ENCODE measurements at regions not wholly inside any gene's neighbourhood (a gene's known extent, or its start where the extent isn't known, plus 50 kb on each side); places are given as distances from the start of the nearest gene placed in this dataset.

GRCh38 chr3:167918008-167918596 lies 177.6 kb downstream of the GOLIM4 start:
- no peak overlapping the region for H2BK5ac ChIP-seq (ENCODE audit: low read depth, low read length, poor library complexity)
- H4K91ac ChIP-seq (ENCODE audit: low read depth, low read length): no peak overlapping the region
- no CpG with 5 or more reads among the region's 4 CpGs for WGBS (ENCODE audit: extremely low coverage, insufficient coverage, insufficient read length)

DNA sequence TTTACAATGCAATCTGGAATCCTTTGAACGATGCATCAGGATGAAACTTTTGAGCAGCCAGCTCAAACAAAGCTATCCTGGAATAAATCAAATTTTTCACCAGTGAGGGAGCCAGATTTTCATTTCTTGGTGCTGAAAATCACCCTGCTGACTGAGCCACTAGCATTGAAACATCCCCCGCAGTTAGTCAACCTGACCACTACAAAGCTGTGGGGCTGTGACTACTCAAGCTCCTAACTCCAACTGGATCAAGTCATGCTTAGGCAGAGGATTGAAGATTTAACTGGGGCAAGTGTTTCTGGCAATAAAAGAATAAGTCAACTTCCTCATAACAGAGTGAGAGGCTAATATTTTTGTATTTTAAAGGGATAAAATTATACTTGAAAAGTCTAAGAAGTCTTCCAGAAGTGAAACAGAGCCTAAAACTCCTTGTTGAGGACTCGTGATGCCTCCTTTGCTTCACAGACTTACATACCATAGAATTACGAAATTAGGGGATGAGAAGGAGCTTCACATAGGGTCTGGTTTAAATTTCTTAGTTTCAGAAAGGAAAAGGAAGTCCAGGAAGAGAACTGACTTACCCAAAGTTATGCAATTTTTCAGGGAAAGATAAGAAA lies 177.8 kb downstream of the SERPINI1 start:
- Histone ChIP-seq H4K12ac (ENCODE audit: low read depth, low read length) (no peak overlapping the region), H3K79me1 (ENCODE audit: low read length) (no peaks in the 10 kb centered on the region), H3K4me1 (ENCODE audit: control insufficient read depth in 1 of 2, insufficient read depth in 2 of 2, low read length in 2 of 2) (no peaks in the 10 kb centered on the region), H2AK5ac (ENCODE audit: low read length) (no peak overlapping the region), H3K79me2 (ENCODE audit: control insufficient read depth, insufficient read depth, low read length, poor library complexity) (no peaks in the 10 kb centered on the region), H2BK5ac (ENCODE audit: low read depth, low read length, poor library complexity) (no peak overlapping the region), H3K18ac (ENCODE audit: low read length) (no peak overlapping the region), H3K4me2 (ENCODE audit: low read length) (no peak overlapping the region), H3K9me3 (ENCODE audit: insufficient read depth, low read depth, low read length) (no peaks in the 10 kb centered on the region), H2AFZ (ENCODE audit: insufficient read depth, low read length, poor library complexity) (no peak overlapping the region), H3K4ac (ENCODE audit: low read depth, low read length) (no peak overlapping the region), H3K4me3 (ENCODE audit: low read depth, low read length) (no peak overlapping the region), H3K9ac (ENCODE audit: low read length) (no peak overlapping the region), H3K36me3 (ENCODE audit: control insufficient read depth in 1 of 2, insufficient read depth in 2 of 2, low read length in 2 of 2) (no peaks in the 10 kb centered on the region), H2BK12ac (ENCODE audit: low read length) (no peak overlapping the region), H3K27ac (ENCODE audit: low read depth, low read length) (no peak overlapping the region), H3K23ac (ENCODE audit: low read length) (no peak overlapping the region), H4K91ac (ENCODE audit: low read depth, low read length) (no peak overlapping the region), H4K8ac (ENCODE audit: low read depth, low read length) (no peak overlapping the region), H2BK120ac (ENCODE audit: insufficient read depth, low read length, poor library complexity) (no peak overlapping the region), H3K27me3 (ENCODE audit: insufficient read depth, low read length) (no peaks in the 10 kb centered on the region), H3K14ac (ENCODE audit: low read length) (no peak overlapping the region)
- peak in 1 of 2 donors; percentile 14 for DNase-seq
- WGBS (ENCODE audit: extremely low coverage, insufficient coverage, insufficient read length): no CpG with 5 or more reads among the region's 4 CpGs

More at GRCh38 chr3:167918008-167918596, 177.6 kb downstream of the GOLIM4 start:
- no peak overlapping the region for H2AK5ac ChIP-seq (ENCODE audit: low read length)
- H2BK120ac ChIP-seq (ENCODE audit: insufficient read depth, low read length, poor library complexity): no peak overlapping the region
- H3K9ac ChIP-seq (ENCODE audit: low read length): no peak overlapping the region
- H3K14ac ChIP-seq (ENCODE audit: low read length): no peak overlapping the region
- no peaks in the 10 kb centered on the region for H3K9me3 ChIP-seq (ENCODE audit: insufficient read depth, low read depth, low read length)
- H2AFZ ChIP-seq (ENCODE audit: insufficient read depth, low read length, poor library complexity): no peak overlapping the region
- H3K4me2 ChIP-seq (ENCODE audit: low read length): no peak overlapping the region
- H3K79me1 ChIP-seq (ENCODE audit: low read length): no peaks in the 10 kb centered on the region
- no peak overlapping the region for H4K12ac ChIP-seq (ENCODE audit: low read depth, low read length)
- H2BK12ac ChIP-seq (ENCODE audit: low read length): no peak overlapping the region
- no peaks in the 10 kb centered on the region for H3K79me2 ChIP-seq (ENCODE audit: control insufficient read depth, insufficient read depth, low read length, poor library complexity)
- no peak overlapping the region for H3K23ac ChIP-seq (ENCODE audit: low read length)
- H4K8ac ChIP-seq (ENCODE audit: low read depth, low read length): no peak overlapping the region
- H3K4me3 ChIP-seq (ENCODE audit: low read depth, low read length): no peak overlapping the region
- no peaks in the 10 kb centered on the region for H3K36me3 ChIP-seq (ENCODE audit: control insufficient read depth in 1 of 2, insufficient read depth in 2 of 2, low read length in 2 of 2)
- H3K27me3 ChIP-seq (ENCODE audit: insufficient read depth, low read length): no peaks in the 10 kb centered on the region
- H3K4me1 ChIP-seq (ENCODE audit: control insufficient read depth in 1 of 2, insufficient read depth in 2 of 2, low read length in 2 of 2): no peaks in the 10 kb centered on the region
- DNase-seq: no peak
- no peak overlapping the region for H3K18ac ChIP-seq (ENCODE audit: low read length)
- H3K27ac ChIP-seq (ENCODE audit: low read depth, low read length): no peak overlapping the region
- H3K4ac ChIP-seq (ENCODE audit: low read depth, low read length): no peak overlapping the region

- no peak overlapping the region for H4K12ac ChIP-seq (ENCODE audit: low read depth, low read length)
- no CpG with 5 or more reads among the region's 6 CpGs for WGBS (ENCODE audit: extremely low coverage, insufficient coverage, insufficient read length)
Observed at GRCh38 chr3:167909952-167910351, 174.4 kb downstream of the SERPINI1 start.

GRCh38 chr3:167909504-167909896 lies 174.0 kb downstream of the SERPINI1 start:
- Histone ChIP-seq H3K79me1 (ENCODE audit: low read length) (no peaks in the 10 kb centered on the region), H3K36me3 (ENCODE audit: control insufficient read depth in 1 of 2, insufficient read depth in 2 of 2, low read length in 2 of 2) (no peaks in the 10 kb centered on the region), H2BK120ac (ENCODE audit: insufficient read depth, low read length, poor library complexity) (no peak overlapping the region), H3K79me2 (ENCODE audit: control insufficient read depth, insufficient read depth, low read length, poor library complexity) (no peaks in the 10 kb centered on the region), H3K9me3 (ENCODE audit: insufficient read depth, low read depth, low read length) (no peaks in the 10 kb centered on the region), H3K18ac (ENCODE audit: low read length) (no peak overlapping the region), H2BK5ac (ENCODE audit: low read depth, low read length, poor library complexity) (no peak overlapping the region), H4K8ac (ENCODE audit: low read depth, low read length) (no peak overlapping the region), H3K4ac (ENCODE audit: low read depth, low read length) (no peak overlapping the region), H2AFZ (ENCODE audit: insufficient read depth, low read length, poor library complexity) (no peak overlapping the region), H3K23ac (ENCODE audit: low read length) (no peak overlapping the region), H3K4me2 (ENCODE audit: low read length) (no peak overlapping the region), H4K91ac (ENCODE audit: low read depth, low read length) (no peak overlapping the region), H3K9ac (ENCODE audit: low read length) (no peak overlapping the region), H3K27ac (ENCODE audit: low read depth, low read length) (no peak overlapping the region), H3K27me3 (ENCODE audit: insufficient read depth, low read length) (no peaks in the 10 kb centered on the region), H2AK5ac (ENCODE audit: low read length) (no peak overlapping the region), H3K14ac (ENCODE audit: low read length) (no peak overlapping the region), H3K4me1 (ENCODE audit: control insufficient read depth in 1 of 2, insufficient read depth in 2 of 2, low read length in 2 of 2) (no peaks in the 10 kb centered on the region), H3K4me3 (ENCODE audit: low read depth, low read length) (no peak overlapping the region), H2BK12ac (ENCODE audit: low read length) (no peak overlapping the region), H4K12ac (ENCODE audit: low read depth, low read length) (no peak overlapping the region)
- no peak for DNase-seq
- WGBS (ENCODE audit: extremely low coverage, insufficient coverage, insufficient read length): no CpG with 5 or more reads among the region's 1 CpG

More at GRCh38 chr3:167909952-167910351, 174.4 kb downstream of the SERPINI1 start:
- no peak overlapping the region for H2BK12ac ChIP-seq (ENCODE audit: low read length)
- H3K18ac ChIP-seq (ENCODE audit: low read length): no peak overlapping the region
- H3K4me3 ChIP-seq (ENCODE audit: low read depth, low read length): no peak overlapping the region
- H2AK5ac ChIP-seq (ENCODE audit: low read length): no peak overlapping the region
- H3K79me1 ChIP-seq (ENCODE audit: low read length): no peaks in the 10 kb centered on the region
- no peak overlapping the region for H3K4ac ChIP-seq (ENCODE audit: low read depth, low read length)
- no peak overlapping the region for H3K4me2 ChIP-seq (ENCODE audit: low read length)
- H3K23ac ChIP-seq (ENCODE audit: low read length): no peak overlapping the region
- no peaks in the 10 kb centered on the region for H3K36me3 ChIP-seq (ENCODE audit: control insufficient read depth in 1 of 2, insufficient read depth in 2 of 2, low read length in 2 of 2)
- no peak overlapping the region for H2AFZ ChIP-seq (ENCODE audit: insufficient read depth, low read length, poor library complexity)
- H3K9ac ChIP-seq (ENCODE audit: low read length): no peak overlapping the region
- no peaks in the 10 kb centered on the region for H3K9me3 ChIP-seq (ENCODE audit: insufficient read depth, low read depth, low read length)
- no peak overlapping the region for H3K14ac ChIP-seq (ENCODE audit: low read length)
- H3K27ac ChIP-seq (ENCODE audit: low read depth, low read length): no peak overlapping the region
- H3K79me2 ChIP-seq (ENCODE audit: control insufficient read depth, insufficient read depth, low read length, poor library complexity): no peaks in the 10 kb centered on the region
- no peaks in the 10 kb centered on the region for H3K27me3 ChIP-seq (ENCODE audit: insufficient read depth, low read length)
- H4K8ac ChIP-seq (ENCODE audit: low read depth, low read length): no peak overlapping the region
- H3K4me1 ChIP-seq (ENCODE audit: control insufficient read depth in 1 of 2, insufficient read depth in 2 of 2, low read length in 2 of 2): no peaks in the 10 kb centered on the region
- H2BK5ac ChIP-seq (ENCODE audit: low read depth, low read length, poor library complexity): no peak overlapping the region
- no peak overlapping the region for H4K91ac ChIP-seq (ENCODE audit: low read depth, low read length)
- DNase-seq: no peak
- H2BK120ac ChIP-seq (ENCODE audit: insufficient read depth, low read length, poor library complexity): no peak overlapping the region
